ENCODE measurements at regions not wholly inside any gene's neighbourhood (a gene's known extent, or its start where the extent isn't known, plus 50 kb on each side); places are given as distances from the start of the nearest gene placed in this dataset.

DNA sequence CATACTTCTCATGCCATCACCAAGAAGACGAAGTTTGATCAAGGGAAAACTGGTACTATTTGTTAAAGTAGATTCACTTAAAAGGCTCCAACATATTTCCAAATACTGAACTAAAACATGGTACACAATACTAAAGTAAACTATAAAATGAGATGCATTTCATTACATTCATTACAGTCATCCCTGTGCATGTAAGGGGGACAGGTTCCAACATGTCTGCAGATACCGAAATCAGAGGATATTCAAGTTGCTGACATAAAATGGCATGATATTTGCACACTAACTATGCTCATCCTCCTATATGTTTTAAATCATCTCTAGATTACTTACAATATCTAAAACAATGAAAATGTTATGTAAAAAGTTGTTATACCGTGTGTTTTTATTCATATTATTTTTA, 893.9 kb upstream of the MANEA start:
- WGBS (ENCODE audit: low lambda C conversion rate, missing lambda C conversion rate), result 86% methylated on average over 3 of the region's 3 CpGs
- TF ChIP-seq, protein P1, sequence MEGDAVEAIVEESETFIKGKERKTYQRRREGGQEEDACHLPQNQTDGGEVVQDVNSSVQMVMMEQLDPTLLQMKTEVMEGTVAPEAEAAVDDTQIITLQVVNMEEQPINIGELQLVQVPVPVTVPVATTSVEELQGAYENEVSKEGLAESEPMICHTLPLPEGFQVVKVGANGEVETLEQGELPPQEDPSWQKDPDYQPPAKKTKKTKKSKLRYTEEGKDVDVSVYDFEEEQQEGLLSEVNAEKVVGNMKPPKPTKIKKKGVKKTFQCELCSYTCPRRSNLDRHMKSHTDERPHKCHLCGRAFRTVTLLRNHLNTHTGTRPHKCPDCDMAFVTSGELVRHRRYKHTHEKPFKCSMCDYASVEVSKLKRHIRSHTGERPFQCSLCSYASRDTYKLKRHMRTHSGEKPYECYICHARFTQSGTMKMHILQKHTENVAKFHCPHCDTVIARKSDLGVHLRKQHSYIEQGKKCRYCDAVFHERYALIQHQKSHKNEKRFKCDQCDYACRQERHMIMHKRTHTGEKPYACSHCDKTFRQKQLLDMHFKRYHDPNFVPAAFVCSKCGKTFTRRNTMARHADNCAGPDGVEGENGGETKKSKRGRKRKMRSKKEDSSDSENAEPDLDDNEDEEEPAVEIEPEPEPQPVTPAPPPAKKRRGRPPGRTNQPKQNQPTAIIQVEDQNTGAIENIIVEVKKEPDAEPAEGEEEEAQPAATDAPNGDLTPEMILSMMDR (IDR thresholded peaks at IDR 0.05; ENCODE audit: poor library complexity), result no peak
- TF ChIP-seq EZH2 (IDR thresholded peaks at IDR 0.05; ENCODE audit: borderline replicate concordance) (no peak), EZH2phosphoT487 (IDR thresholded peaks at IDR 0.05; ENCODE audit: low read depth, severe bottlenecking, unreplicated experiment) (no peak)
- H2AFZ ChIP-seq, result no peak overlapping the region

DNA sequence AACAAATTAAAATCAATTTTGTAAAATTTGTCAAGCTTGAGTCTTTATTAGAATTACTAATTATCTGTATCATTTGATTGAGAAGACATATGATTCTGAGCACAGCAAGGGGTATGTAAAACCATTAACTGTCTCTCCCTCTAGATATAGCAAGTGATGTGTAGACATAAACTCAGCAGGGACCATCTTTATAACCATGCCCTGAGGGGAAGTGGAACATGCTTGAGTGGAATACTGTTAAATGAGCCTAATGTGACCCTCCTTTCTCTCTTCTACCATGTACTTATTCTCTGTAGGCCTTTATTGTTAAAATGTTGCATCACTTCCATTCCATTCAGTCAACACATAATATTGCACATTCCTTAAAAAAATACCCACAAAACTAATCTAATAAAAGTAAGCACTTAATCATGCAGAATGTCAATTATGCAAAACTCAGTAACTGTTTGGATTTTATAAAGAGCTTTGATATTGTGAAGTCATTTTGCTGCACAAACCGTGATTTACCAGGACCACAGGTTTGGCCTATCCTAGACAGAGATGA, 896.6 kb upstream of the MANEA start:
- H3K27ac ChIP-seq, result no peak overlapping the region
- no peak overlapping the region for H3K4me2 ChIP-seq
- TF ChIP-seq EZH2phosphoT487 (IDR thresholded peaks at IDR 0.05; ENCODE audit: low read depth, severe bottlenecking, unreplicated experiment) (no peak), EZH2 (IDR thresholded peaks at IDR 0.05; ENCODE audit: borderline replicate concordance) (no peak)
- TF ChIP-seq, protein P1 (IDR thresholded peaks at IDR 0.05; ENCODE audit: poor library complexity), result no peak
- no peaks in the 10 kb centered on the region for H4K20me1 ChIP-seq (ENCODE audit: insufficient read depth, poor library complexity, severe bottlenecking)
- 96% methylated on average over 1 of the region's 1 CpG for WGBS (ENCODE audit: low lambda C conversion rate, missing lambda C conversion rate)
- no peaks in the 10 kb centered on the region for H3K4me1 ChIP-seq (ENCODE audit: insufficient read depth)
- H3K9me2 ChIP-seq (replicated peaks; ENCODE audit: insufficient read depth), result no peaks in the 10 kb centered on the region
- DNase-seq (ENCODE audit: low spot score), result no peak
- no peaks in the 10 kb centered on the region for H3K9me3 ChIP-seq (ENCODE audit: low read depth)
- no peak overlapping the region for H2AFZ ChIP-seq
- no peaks in the 10 kb centered on the region for H3K79me2 ChIP-seq
- no peak overlapping the region for H3K4me3 ChIP-seq
- H3K36me3 ChIP-seq (replicated peaks; ENCODE audit: insufficient read depth, low read depth), result no peaks in the 10 kb centered on the region
- H3K27me3 ChIP-seq, result no peaks in the 10 kb centered on the region

More for the DNA sequence above, 893.9 kb upstream of the MANEA start:
- H3K4me3 ChIP-seq, result no peak overlapping the region
- no peak overlapping the region for H3K27ac ChIP-seq
- H3K4me1 ChIP-seq (ENCODE audit: insufficient read depth), result no peaks in the 10 kb centered on the region
- no peak overlapping the region for H3K4me2 ChIP-seq
- H3K79me2 ChIP-seq, result no peaks in the 10 kb centered on the region
- H4K20me1 ChIP-seq (ENCODE audit: insufficient read depth, poor library complexity, severe bottlenecking), result no peaks in the 10 kb centered on the region
- no peaks in the 10 kb centered on the region for H3K9me2 ChIP-seq (replicated peaks; ENCODE audit: insufficient read depth)
- H3K9me3 ChIP-seq (ENCODE audit: low read depth), result no peaks in the 10 kb centered on the region
- DNase-seq (ENCODE audit: low spot score), result no peak
- no peaks in the 10 kb centered on the region for H3K36me3 ChIP-seq (replicated peaks; ENCODE audit: insufficient read depth, low read depth)
- no peaks in the 10 kb centered on the region for H3K27me3 ChIP-seq

DNA sequence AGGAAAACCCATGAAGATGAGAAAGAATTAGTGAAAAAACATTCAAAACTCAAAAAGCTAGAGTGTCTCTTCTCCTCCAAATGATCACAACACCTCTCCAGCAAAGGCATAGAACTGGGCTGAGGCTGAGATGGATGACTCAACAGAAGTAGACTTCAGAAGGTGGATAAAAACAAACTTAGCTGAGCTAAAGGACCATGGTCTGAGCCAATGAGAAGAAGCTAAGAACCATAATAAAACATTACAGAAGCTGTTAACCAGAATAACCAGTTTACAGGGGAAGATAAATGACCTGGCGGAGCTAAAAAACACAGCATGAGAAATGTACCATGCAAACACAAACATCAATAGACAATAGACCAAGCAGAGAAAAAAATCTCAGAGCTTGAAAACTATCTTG, 904.1 kb upstream of the MANEA start:
- no peaks in the 10 kb centered on the region for H3K4me1 ChIP-seq (ENCODE audit: insufficient read depth)
- no peak for TF ChIP-seq EZH2phosphoT487 (IDR thresholded peaks at IDR 0.05; ENCODE audit: low read depth, severe bottlenecking, unreplicated experiment)
- WGBS (ENCODE audit: low lambda C conversion rate, missing lambda C conversion rate), result 74% methylated on average over 1 of the region's 1 CpG
- no peaks in the 10 kb centered on the region for H4K20me1 ChIP-seq (ENCODE audit: insufficient read depth, poor library complexity, severe bottlenecking)
- H3K4me2 ChIP-seq, result no peak overlapping the region
- H3K36me3 ChIP-seq (replicated peaks; ENCODE audit: insufficient read depth, low read depth), result no peaks in the 10 kb centered on the region
- H3K9me3 ChIP-seq (ENCODE audit: low read depth), result no peaks in the 10 kb centered on the region
- no peak overlapping the region for H2AFZ ChIP-seq
- no peak overlapping the region for H3K27ac ChIP-seq
- no peak overlapping the region for H3K4me3 ChIP-seq
- no peaks in the 10 kb centered on the region for H3K79me2 ChIP-seq
- H3K9me2 ChIP-seq (replicated peaks; ENCODE audit: insufficient read depth), result no peaks in the 10 kb centered on the region
- no peak for DNase-seq (ENCODE audit: low spot score)
- no peaks in the 10 kb centered on the region for H3K27me3 ChIP-seq

DNA sequence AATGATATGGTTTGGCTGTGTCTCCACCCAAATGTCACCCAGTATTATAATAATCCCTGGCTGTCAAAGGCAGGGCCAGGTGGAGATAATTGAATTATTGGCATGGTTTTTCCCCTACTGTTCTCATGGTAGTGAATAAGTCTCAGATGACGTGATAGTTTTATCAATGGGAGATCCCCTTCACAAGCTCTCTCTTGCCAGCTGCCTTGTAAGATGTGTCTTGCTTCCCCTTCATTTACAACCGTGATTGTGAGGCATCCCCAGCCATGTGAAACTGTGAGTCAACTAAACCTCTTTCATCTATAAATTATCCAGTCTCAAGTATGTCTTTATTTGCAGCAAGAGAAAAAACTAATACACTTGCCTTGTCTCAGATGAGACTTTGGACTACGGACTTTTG, 907.3 kb upstream of the MANEA start:
- H4K20me1 ChIP-seq (ENCODE audit: insufficient read depth, poor library complexity, severe bottlenecking), result no peaks in the 10 kb centered on the region
- H3K79me2 ChIP-seq, result no peaks in the 10 kb centered on the region
- no peaks in the 10 kb centered on the region for H3K36me3 ChIP-seq (replicated peaks; ENCODE audit: insufficient read depth, low read depth)
- no peaks in the 10 kb centered on the region for H3K9me2 ChIP-seq (replicated peaks; ENCODE audit: insufficient read depth)
- H3K4me2 ChIP-seq, result no peak overlapping the region
- no peaks in the 10 kb centered on the region for H3K4me1 ChIP-seq (ENCODE audit: insufficient read depth)
- 86% methylated on average over 3 of the region's 3 CpGs for WGBS (ENCODE audit: low lambda C conversion rate, missing lambda C conversion rate)
- TF ChIP-seq EZH2 (IDR thresholded peaks at IDR 0.05; ENCODE audit: borderline replicate concordance), result no peak
- TF ChIP-seq EZH2phosphoT487 (IDR thresholded peaks at IDR 0.05; ENCODE audit: low read depth, severe bottlenecking, unreplicated experiment), result no peak
- TF ChIP-seq, protein P1 (IDR thresholded peaks at IDR 0.05; ENCODE audit: poor library complexity), result no peak
- H3K27me3 ChIP-seq, result no peaks in the 10 kb centered on the region
- no peaks in the 10 kb centered on the region for H3K9me3 ChIP-seq (ENCODE audit: low read depth)
- no peak overlapping the region for H3K27ac ChIP-seq
- no peak overlapping the region for H2AFZ ChIP-seq
- DNase-seq (ENCODE audit: low spot score), result no peak
- H3K4me3 ChIP-seq, result no peak overlapping the region
